ENCODE measurements at regions not wholly inside any gene's neighbourhood (a gene's known extent, or its start where the extent isn't known, plus 50 kb on each side); places are given as distances from the start of the nearest gene placed in this dataset.
"Not testable (repeated sequence)": the region's sequence is repeated elsewhere in the genome, so short reads cannot be mapped to it uniquely, and the experiment has no call there.

- no peaks in the 10 kb centered on the region for H3K9me3 ChIP-seq
- TF ChIP-seq CTCF (IDR thresholded peaks at IDR 0.05) (no peak), POLR2A (IDR thresholded peaks at IDR 0.05) (no peak)
- no peaks in the 10 kb centered on the region for H3K36me3 ChIP-seq (ENCODE audit: low read depth, missing control alignments)
- H3K27me3 ChIP-seq, result no peaks in the 10 kb centered on the region
- intact Hi-C loops (cut with DNase I; ENCODE audit: low total_unique reads), result no loop called here
- H3K4me3 ChIP-seq, result no peak overlapping the region
- no peak for DNase-seq
- H3K27ac ChIP-seq, result no peak overlapping the region
- no peaks in the 10 kb centered on the region for H3K4me1 ChIP-seq
- 79 to 81% methylated on average over 2 of the region's 2 CpGs for WGBS, 2 donors
Measured at GRCh38 chr6:3614918-3615317, 136.6 kb downstream of the PXDC1 start.

- H3K4me1 ChIP-seq; H3K4me3 ChIP-seq; intact Hi-C loops (cut with DNase I; ENCODE audit: low total_unique reads); H3K36me3 ChIP-seq (ENCODE audit: low read depth, missing control alignments); DNase-seq; H3K27ac ChIP-seq; H3K27me3 ChIP-seq; H3K9me3 ChIP-seq: not testable (repeated sequence)
- 92 to 96% methylated on average over 1 of the region's 1 CpG for WGBS, 2 donors
Measured at GRCh38 chr6:3613565-3613964, 137.9 kb downstream of the PXDC1 start.

DNA sequence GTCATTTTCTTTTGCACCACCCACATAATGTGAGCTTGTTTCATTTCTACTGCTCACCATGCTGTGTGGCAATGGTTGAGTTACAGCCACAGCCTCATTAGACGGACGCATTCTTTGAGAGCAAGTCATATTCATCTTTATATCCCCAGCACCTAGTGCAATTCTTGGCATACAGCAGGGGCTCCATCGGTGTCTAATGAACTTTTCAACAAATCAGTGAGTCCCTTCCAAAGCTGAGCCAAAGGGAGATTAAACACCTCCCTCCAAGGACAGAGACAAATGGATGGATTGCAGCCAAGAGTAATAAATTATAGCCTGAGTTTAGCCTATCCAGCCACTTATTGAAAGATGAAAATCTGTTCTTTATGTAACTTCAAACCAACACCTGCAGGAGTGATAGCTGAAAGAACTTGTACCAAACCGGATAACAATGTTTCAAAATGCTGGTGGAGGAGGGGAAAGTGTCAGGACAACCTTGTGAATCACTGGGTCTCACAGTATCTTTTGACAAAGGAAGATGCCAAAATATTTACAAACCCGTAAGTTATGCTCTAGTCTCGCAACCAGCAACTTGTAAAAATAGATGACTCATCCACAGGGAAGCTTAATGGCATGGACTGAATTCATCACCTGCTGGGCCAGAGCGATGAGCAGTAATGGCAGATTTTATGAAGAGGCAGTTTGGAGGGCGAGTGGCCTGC, 139.0 kb downstream of the PXDC1 start:
- TF ChIP-seq POLR2A (IDR thresholded peaks at IDR 0.05) (no peak), CTCF (IDR thresholded peaks at IDR 0.05) (no peak)
- Histone ChIP-seq H3K36me3 (ENCODE audit: low read depth, missing control alignments) (no peaks in the 10 kb centered on the region), H3K4me1 (no peaks in the 10 kb centered on the region), H3K9me3 (no peaks in the 10 kb centered on the region), H3K4me3 (no peak overlapping the region), H3K27ac (no peak overlapping the region), H3K27me3 (no peaks in the 10 kb centered on the region)
- 52 to 59% methylated on average over 8 of the region's 8 CpGs for WGBS, 2 donors
- DNase-seq, result no peak
- intact Hi-C loops (cut with DNase I; ENCODE audit: low total_unique reads), result no loop called here

GRCh38 chr6:3610921-3611320, 140.6 kb downstream of the PXDC1 start:
- no peaks in the 10 kb centered on the region for H3K4me1 ChIP-seq
- H3K27me3 ChIP-seq, result no peaks in the 10 kb centered on the region
- intact Hi-C loops (cut with DNase I; ENCODE audit: low total_unique reads), result no loop called here
- no peaks in the 10 kb centered on the region for H3K36me3 ChIP-seq (ENCODE audit: low read depth, missing control alignments)
- 72 to 73% methylated on average over 7 of the region's 7 CpGs for WGBS, 2 donors
- no peaks in the 10 kb centered on the region for H3K9me3 ChIP-seq
- DNase-seq, result no peak
- no peak overlapping the region for H3K27ac ChIP-seq
- no peak overlapping the region for H3K4me3 ChIP-seq
- TF ChIP-seq POLR2A (IDR thresholded peaks at IDR 0.05) (no peak), CTCF (IDR thresholded peaks at IDR 0.05) (no peak)

- no peaks in the 10 kb centered on the region for H3K4me1 ChIP-seq
- no peak for DNase-seq
- H3K4me3 ChIP-seq, result no peak overlapping the region
- TF ChIP-seq CTCF (IDR thresholded peaks at IDR 0.05) (no peak), POLR2A (IDR thresholded peaks at IDR 0.05) (no peak)
- intact Hi-C loops (cut with DNase I; ENCODE audit: low total_unique reads), result no loop called here
- H3K27ac ChIP-seq, result no peak overlapping the region
- no peaks in the 10 kb centered on the region for H3K36me3 ChIP-seq (ENCODE audit: low read depth, missing control alignments)
- no peaks in the 10 kb centered on the region for H3K9me3 ChIP-seq
- H3K27me3 ChIP-seq, result no peaks in the 10 kb centered on the region
- 52 to 70% methylated on average over 5 of the region's 5 CpGs for WGBS, 2 donors
Measured at GRCh38 chr6:3610206-3610605, 141.3 kb downstream of the PXDC1 start.

Data from testis (tissue), 2 donors.